Mammary epithelial cell (primary cell): ENCODE measurements at regions not wholly inside any gene's neighbourhood (a gene's known extent, or its start where the extent isn't known, plus 50 kb on each side); places are given as distances from the start of the nearest gene placed in this dataset.

ENCODE experiments used
- EZH2 ChIP-seq: IDR thresholded peaks from 2 replicates; pipeline ENCODE4 v1.6.1; 2012; ENCODE audit warnings: low read length, inconsistent platforms, borderline replicate concordance
- TF ChIP-seq, protein P1 (sequence below), 2 donors: IDR thresholded peaks in 1 of 2; conservative IDR thresholded peaks in 1 of 2; 2 replicates each; pipeline ENCODE4 v1.5.1; 2011 to 2012; ENCODE audit warnings: inconsistent platforms in 2 of 2, low read length in 2 of 2, mild to moderate bottlenecking in 2 of 2, control low read depth in 1 of 2, low read depth in 1 of 2; ENCODE audit not compliant: insufficient read depth in 1 of 2; ENCODE audit errors: extremely low read depth in 1 of 2

GRCh38 chr17:70022175-70022574 is 52.9 kb upstream of the KCNJ16 start:
- TF ChIP-seq, protein P1, sequence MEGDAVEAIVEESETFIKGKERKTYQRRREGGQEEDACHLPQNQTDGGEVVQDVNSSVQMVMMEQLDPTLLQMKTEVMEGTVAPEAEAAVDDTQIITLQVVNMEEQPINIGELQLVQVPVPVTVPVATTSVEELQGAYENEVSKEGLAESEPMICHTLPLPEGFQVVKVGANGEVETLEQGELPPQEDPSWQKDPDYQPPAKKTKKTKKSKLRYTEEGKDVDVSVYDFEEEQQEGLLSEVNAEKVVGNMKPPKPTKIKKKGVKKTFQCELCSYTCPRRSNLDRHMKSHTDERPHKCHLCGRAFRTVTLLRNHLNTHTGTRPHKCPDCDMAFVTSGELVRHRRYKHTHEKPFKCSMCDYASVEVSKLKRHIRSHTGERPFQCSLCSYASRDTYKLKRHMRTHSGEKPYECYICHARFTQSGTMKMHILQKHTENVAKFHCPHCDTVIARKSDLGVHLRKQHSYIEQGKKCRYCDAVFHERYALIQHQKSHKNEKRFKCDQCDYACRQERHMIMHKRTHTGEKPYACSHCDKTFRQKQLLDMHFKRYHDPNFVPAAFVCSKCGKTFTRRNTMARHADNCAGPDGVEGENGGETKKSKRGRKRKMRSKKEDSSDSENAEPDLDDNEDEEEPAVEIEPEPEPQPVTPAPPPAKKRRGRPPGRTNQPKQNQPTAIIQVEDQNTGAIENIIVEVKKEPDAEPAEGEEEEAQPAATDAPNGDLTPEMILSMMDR (conservative IDR thresholded peaks at IDR 0.05 in 1 of 2, IDR thresholded peaks at IDR 0.05 in 1 of 2; ENCODE audit: extremely low read depth in 1 of 2, insufficient read depth in 1 of 2, low read depth in 1 of 2, low read length in 2 of 2), result no peak
- TF ChIP-seq EZH2, result no peak
